ENCODE measurements at regions not wholly inside any gene's neighbourhood (a gene's known extent, or its start where the extent isn't known, plus 50 kb on each side); places are given as distances from the start of the nearest gene placed in this dataset.
"Not testable (repeated sequence)": the region's sequence is repeated elsewhere in the genome, so short reads cannot be mapped to it uniquely, and the experiment has no call there.

DNA sequence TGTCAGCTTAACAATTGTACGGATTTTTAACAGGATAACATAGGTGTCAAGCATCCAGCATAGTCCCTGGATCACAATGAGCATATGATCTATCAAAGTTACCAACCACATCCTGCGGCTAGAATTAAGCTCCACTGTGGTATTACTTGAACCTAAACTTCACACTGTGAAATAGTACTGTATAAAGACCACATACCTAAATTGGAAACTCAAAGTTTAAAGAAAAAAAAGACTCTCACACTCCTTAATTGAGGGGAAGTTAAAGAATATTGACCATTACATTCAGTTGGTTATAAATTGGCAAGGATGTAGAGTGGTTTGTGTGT, 133.0 kb upstream of the PZP start:
- Histone ChIP-seq H3K36me3 (ENCODE audit: insufficient read depth) (no peaks in the 10 kb centered on the region), H3K4me1 (ENCODE audit: insufficient read depth) (peaks cover 2% of the 10 kb centered on the region), H3K4me3 (ENCODE audit: low read depth, low read length) (no peak overlapping the region), H3K27ac (ENCODE audit: low read depth) (no peak overlapping the region)
- 93% methylated on average over 2 of the region's 2 CpGs for WGBS
- DNase-seq (ENCODE audit: extremely low spot score), result no peak

DNA sequence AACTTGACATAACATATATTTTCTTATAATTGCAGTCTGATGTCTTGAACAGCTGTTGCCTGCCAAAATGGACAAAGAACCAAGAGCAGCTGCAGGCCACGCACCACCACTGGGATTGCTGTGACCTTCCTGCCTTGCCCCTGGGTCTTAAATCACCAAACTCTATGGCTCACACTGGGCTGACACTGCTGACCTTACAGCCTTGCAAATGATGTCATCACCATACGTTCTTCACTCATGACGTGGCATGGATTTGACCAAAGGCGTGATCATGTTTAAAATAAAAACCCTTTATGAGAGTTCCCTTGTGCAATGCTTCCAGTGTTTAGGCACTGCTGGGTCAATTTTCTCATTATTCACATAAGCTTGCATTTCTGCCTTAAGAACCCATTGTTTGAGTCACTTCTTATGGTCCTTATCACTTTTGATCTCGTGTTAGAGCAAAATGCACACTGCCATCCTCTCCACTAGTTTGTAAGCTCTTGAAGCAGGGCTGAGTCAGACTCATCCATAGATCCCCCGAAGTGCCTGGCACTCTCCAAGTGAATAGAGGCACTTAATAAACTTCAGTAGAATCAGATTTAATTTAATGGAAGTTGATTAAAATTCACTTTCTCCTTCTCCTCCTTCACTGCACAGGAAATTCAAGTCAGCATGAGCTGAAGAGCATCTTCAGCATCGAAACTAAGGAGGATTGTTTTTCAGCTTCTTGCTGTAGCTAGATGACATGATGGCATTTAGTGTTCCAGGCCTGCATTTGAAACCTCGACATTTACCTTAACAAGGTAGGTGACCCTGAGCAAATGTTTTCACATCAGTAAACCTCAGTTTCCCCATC, 132.4 kb upstream of the PZP start:
- DNase-seq (ENCODE audit: extremely low spot score), result no peak
- 62% methylated on average over 8 of the region's 8 CpGs for WGBS
- H3K36me3 ChIP-seq (ENCODE audit: insufficient read depth), result no peaks in the 10 kb centered on the region
- H3K4me1 ChIP-seq (ENCODE audit: insufficient read depth), result peaks cover 2% of the 10 kb centered on the region
- H3K27ac ChIP-seq (ENCODE audit: low read depth), result no peak overlapping the region
- no peak overlapping the region for H3K4me3 ChIP-seq (ENCODE audit: low read depth, low read length)

DNA sequence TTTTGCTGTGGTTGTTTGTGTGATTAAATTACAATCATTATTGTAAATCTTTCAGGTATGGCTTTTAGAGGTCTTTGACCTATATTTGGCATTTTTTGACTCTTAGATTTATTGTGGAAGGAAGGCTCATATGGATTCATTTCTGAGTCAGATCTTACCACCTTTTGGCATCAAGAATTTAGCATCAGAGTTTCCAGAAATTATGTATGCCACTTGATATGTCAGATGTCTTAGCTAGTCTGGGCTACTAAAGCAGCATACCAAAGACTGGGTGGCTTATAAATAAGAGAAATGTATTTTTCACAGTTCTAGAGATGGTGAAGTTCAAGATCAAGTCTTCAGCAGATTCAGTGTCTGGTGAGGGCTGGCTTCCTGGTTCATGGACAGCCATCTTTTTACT, 129.5 kb upstream of the PZP start:
- H3K36me3 ChIP-seq (ENCODE audit: insufficient read depth), result no peaks in the 10 kb centered on the region
- no peak for DNase-seq (ENCODE audit: extremely low spot score)
- H3K4me3 ChIP-seq (ENCODE audit: low read depth, low read length), result no peak overlapping the region
- H3K27ac ChIP-seq (ENCODE audit: low read depth), result no peak overlapping the region
- no peaks in the 10 kb centered on the region for H3K4me1 ChIP-seq (ENCODE audit: insufficient read depth)

DNA sequence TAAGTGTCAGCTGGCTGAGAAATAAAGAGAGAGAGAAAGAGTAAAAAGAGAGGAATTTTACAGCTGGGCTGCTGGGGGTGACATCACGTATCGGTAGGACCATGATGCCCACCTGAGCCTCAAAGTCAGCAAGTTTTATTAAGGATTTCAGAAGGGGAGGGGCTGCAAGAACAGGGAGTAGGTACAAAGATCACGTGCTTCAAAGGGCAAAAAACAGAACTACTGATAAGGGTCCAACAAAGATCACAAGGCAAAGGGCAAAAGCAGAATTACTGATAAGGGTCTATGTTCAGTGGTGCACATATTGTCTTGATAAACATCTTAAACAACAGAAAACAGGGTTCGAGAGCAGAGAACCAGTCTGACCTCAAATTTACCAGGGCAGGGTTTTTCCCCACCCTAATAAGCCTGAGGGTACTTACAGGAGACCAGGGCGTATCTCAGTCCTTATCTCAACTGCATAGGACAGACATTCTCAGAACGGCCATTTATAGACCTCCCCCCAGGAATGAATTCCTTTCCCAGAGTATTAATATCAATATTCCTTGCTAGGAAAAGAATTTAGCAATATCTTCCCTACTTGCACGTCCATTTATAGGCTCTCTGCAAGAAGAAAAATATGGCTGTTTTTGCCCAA, 128.3 kb upstream of the PZP start:
- not testable (repeated sequence) for H3K27ac ChIP-seq (ENCODE audit: low read depth); DNase-seq (ENCODE audit: extremely low spot score); H3K4me3 ChIP-seq (ENCODE audit: low read depth, low read length); H3K4me1 ChIP-seq (ENCODE audit: insufficient read depth); H3K36me3 ChIP-seq (ENCODE audit: insufficient read depth)
- 89% methylated on average over 7 of the region's 7 CpGs for WGBS

DNA sequence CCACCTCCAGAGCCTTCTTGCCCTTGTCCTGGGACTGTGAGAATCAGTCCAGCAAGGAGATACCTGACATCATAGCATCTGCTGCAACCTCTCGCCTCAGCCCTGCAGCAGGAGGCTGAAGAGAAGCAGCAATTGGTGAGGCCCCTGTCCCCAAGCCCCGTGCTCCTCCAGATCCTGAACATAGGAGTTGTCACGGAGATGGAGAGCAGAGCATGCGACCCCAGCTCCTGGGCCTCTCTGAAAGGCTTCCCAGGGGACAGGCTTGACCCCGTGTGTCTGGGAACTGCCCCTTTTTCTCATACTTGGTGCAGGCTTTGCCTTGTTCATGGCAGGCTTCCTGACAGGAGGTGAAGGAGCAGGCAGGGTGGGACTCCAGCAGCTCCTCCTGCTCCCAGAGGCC, 127.7 kb upstream of the PZP start:
- no peaks in the 10 kb centered on the region for H3K4me1 ChIP-seq (ENCODE audit: insufficient read depth)
- WGBS, result 74% methylated on average over 5 of the region's 5 CpGs
- no peak for DNase-seq (ENCODE audit: extremely low spot score)
- H3K36me3 ChIP-seq (ENCODE audit: insufficient read depth), result no peaks in the 10 kb centered on the region
- H3K27ac ChIP-seq (ENCODE audit: low read depth), result no peak overlapping the region
- no peak overlapping the region for H3K4me3 ChIP-seq (ENCODE audit: low read depth, low read length)

DNA sequence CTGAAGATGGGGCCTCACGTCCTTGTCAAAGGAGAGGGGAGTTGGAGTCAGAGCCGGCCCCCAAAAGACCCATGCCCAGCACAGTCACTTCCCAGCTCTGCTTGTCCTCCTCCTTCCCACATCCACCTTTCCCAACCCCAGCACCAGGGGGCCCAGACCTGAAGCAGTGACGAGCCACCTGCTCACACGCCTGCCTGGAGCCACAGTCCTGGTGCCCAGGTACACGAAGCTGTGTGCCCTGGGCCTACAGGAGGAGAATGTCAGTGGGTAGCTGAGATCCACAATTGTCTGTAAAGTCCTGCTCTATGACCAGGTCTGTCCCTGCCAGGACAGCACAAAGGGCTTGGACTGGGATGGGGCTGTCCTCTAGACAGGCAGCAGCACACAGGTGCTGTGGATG, 126.8 kb upstream of the PZP start:
- no peaks in the 10 kb centered on the region for H3K36me3 ChIP-seq (ENCODE audit: insufficient read depth)
- WGBS, result 85% methylated on average over 5 of the region's 5 CpGs

DNA sequence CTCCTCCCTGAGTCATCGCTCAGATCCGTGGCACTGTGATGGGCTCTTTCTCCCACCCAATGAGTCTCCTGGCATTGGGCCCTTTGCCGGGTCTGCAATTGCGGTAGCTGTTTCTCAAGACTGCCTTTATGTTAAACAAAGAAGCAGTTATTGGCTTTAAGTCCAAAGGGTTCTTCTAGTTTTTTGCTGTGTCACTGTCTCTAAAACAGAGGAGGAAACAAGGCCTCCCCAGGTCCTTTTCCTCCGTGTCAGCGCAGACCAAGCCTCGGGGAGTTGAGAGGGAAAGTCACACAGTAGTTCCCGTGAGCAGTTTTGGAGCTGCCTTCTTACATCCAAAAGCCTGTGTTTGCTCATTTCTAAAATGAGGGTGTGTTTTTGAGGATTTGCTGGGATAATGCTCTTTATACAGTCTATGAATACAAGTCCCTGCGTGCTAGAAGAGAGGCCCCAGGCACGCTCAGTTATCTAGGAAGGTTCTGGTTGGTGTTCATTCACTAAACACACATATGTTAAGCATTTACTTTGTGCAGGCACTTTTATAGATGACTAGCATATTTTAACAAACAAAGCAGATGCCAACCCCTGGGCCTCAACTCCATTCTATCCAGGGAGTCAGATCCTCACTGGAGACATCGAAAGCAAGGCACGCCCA, 126.0 kb upstream of the PZP start:
- Histone ChIP-seq H3K4me3 (ENCODE audit: low read depth, low read length) (no peak overlapping the region), H3K27ac (ENCODE audit: low read depth) (no peak overlapping the region), H3K36me3 (ENCODE audit: insufficient read depth) (no peaks in the 10 kb centered on the region), H3K4me1 (ENCODE audit: insufficient read depth) (no peaks in the 10 kb centered on the region)
- 53% methylated on average over 12 of the region's 12 CpGs for WGBS
- DNase-seq (ENCODE audit: extremely low spot score), result no peak

More for the DNA sequence above, 126.8 kb upstream of the PZP start:
- no peak for DNase-seq (ENCODE audit: extremely low spot score)
- Histone ChIP-seq H3K4me3 (ENCODE audit: low read depth, low read length) (no peak overlapping the region), H3K27ac (ENCODE audit: low read depth) (no peak overlapping the region), H3K4me1 (ENCODE audit: insufficient read depth) (no peaks in the 10 kb centered on the region)

DNA sequence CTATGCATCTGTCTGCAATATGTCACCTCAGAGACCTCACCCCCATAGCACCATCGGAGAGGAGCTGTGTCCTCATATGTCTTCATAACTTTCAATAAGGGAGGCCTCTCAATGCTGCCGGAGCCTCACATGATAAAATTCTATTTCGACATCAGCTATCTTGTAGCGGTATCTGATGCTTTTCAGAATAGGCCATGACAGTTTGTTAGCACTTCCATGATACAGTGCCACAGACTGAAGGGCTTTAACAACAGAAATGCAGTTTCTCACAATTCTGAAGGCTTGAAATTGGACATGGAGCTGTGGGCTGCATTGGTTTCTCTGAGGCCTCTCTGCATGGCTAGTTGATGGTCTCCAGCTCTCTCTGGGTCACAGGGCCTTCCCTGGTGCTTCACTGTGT, 125.0 kb upstream of the PZP start:
- no peak overlapping the region for H3K27ac ChIP-seq (ENCODE audit: low read depth)
- WGBS, result 89% methylated on average over 4 of the region's 4 CpGs

DNA sequence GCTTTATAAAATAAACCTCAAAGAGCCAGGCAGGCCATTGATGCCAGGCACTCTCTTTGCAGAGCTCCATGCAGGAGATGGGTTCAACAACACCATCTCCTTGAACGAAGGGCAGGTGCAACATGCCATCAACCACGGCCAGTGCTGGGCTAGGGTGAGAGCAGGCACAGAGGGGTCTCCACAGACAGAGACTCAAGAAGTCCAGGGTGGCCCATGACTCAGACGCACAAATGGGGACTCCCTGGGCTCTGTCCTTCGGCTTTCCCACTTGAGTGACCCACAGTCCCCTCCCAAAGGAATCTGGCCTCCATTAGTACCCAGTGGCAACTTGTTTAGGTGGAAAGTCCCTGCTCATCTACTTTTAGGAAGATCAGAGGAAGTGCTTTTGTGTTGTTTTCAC, 124.4 kb upstream of the PZP start:
- WGBS, result 86% methylated on average over 4 of the region's 4 CpGs
- DNase-seq (ENCODE audit: extremely low spot score), result no peak

More for the DNA sequence above, 125.0 kb upstream of the PZP start:
- H3K4me1 ChIP-seq (ENCODE audit: insufficient read depth), result no peaks in the 10 kb centered on the region
- H3K36me3 ChIP-seq (ENCODE audit: insufficient read depth), result no peaks in the 10 kb centered on the region
- H3K4me3 ChIP-seq (ENCODE audit: low read depth, low read length), result no peak overlapping the region
- no peak for DNase-seq (ENCODE audit: extremely low spot score)

DNA sequence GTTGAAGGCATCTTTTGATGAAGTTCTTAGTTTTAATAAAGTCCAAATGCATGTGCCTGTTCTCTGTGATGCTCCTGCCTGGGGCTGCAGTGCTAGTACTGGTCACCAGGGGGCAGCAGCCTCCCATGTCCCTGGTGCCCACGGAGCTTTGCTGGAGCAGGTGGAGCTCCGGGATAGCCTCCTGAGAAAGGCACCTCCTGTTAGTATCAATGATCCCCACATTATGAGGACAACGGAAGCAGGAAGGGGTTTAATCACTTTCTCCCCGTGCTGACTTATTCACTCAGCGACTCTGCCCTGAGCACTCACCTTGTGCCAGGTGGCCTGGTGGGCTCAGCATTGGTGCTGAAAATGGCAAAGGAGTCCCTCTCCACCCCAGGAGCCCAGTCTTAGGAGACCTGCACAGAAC, 123.0 kb upstream of the PZP start:
- Histone ChIP-seq H3K4me1 (ENCODE audit: insufficient read depth) (no peaks in the 10 kb centered on the region), H3K27ac (ENCODE audit: low read depth) (no peak overlapping the region), H3K36me3 (ENCODE audit: insufficient read depth) (no peaks in the 10 kb centered on the region), H3K4me3 (ENCODE audit: low read depth, low read length) (no peak overlapping the region)
- DNase-seq (ENCODE audit: extremely low spot score), result no peak
- 10% methylated on average over 5 of the region's 5 CpGs for WGBS

More for the DNA sequence above, 124.4 kb upstream of the PZP start:
- Histone ChIP-seq H3K27ac (ENCODE audit: low read depth) (no peak overlapping the region), H3K36me3 (ENCODE audit: insufficient read depth) (no peaks in the 10 kb centered on the region), H3K4me3 (ENCODE audit: low read depth, low read length) (no peak overlapping the region), H3K4me1 (ENCODE audit: insufficient read depth) (no peaks in the 10 kb centered on the region)

DNA sequence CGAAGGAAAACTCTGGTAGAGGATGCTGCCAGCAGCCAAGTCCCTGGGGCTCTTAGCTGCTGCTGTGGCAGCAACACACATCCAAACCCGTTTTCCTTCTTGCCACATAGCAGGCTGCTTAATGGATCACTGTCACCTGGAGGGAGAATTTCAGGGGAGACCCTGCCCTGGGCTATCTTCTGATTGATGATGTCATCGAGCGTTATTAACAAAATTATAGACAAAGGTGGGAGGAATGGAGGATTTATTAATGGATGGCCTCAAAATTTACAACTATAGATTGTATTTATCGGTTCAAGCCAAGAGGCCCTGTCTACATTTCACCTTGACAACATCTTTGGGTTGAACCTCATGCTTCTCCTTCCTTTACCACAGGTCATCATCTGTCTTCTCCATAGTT, 120.8 kb upstream of the PZP start:
- WGBS, result 94% methylated on average over 5 of the region's 5 CpGs
- no peak for DNase-seq (ENCODE audit: extremely low spot score)
- Histone ChIP-seq H3K36me3 (ENCODE audit: insufficient read depth) (no peaks in the 10 kb centered on the region), H3K4me1 (ENCODE audit: insufficient read depth) (no peaks in the 10 kb centered on the region), H3K27ac (ENCODE audit: low read depth) (no peak overlapping the region), H3K4me3 (ENCODE audit: low read depth, low read length) (no peak overlapping the region)

DNA sequence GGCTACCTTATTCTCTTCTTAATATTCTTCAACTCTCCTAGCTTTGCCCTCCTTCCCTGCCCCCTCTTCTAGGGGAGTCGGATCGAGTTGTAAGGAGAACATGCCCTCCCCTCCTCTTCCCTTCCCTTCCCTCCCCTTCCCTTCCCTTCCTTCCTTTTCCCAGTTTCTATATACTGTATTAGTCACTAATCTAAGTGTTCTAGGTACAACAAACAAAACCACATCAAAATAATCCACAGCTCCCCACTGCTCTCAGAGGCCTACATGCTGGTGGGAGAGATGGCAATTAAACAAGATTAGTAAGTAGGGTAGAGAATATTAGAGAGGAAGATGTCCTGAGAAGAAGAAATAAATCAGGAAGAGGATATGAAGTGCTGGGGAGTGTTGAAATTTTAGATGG, 119.9 kb upstream of the PZP start:
- no peak for DNase-seq (ENCODE audit: extremely low spot score)
- Histone ChIP-seq H3K4me3 (ENCODE audit: low read depth, low read length) (no peak overlapping the region), H3K4me1 (ENCODE audit: insufficient read depth) (no peaks in the 10 kb centered on the region), H3K27ac (ENCODE audit: low read depth) (no peak overlapping the region), H3K36me3 (ENCODE audit: insufficient read depth) (no peaks in the 10 kb centered on the region)
- WGBS, result 79% methylated on average over 2 of the region's 2 CpGs

DNA sequence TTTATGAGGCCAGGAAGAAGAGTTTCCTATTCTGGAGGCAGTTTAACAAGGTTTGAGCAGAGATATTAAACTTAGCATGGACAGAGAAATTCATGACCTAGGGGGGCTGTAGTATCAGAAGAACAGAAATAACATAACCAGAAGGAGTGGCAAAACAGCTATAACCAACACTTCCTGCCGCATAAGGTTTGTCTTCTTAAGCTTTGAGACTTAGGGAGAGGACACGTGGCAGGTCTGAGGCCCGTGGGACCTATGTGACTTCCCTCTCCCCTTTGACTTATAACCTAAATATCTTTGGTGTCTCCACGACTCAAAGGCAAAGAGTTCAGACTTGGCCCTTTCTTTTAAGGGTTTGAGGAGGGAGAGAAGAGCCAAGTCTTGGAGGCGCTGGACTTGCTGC, 119.1 kb upstream of the PZP start:
- H3K4me3 ChIP-seq (ENCODE audit: low read depth, low read length), result no peak overlapping the region
- no peak overlapping the region for H3K27ac ChIP-seq (ENCODE audit: low read depth)
- H3K4me1 ChIP-seq (ENCODE audit: insufficient read depth), result no peaks in the 10 kb centered on the region
- no peak for DNase-seq (ENCODE audit: extremely low spot score)
- no peaks in the 10 kb centered on the region for H3K36me3 ChIP-seq (ENCODE audit: insufficient read depth)
- 88% methylated on average over 5 of the region's 5 CpGs for WGBS

DNA sequence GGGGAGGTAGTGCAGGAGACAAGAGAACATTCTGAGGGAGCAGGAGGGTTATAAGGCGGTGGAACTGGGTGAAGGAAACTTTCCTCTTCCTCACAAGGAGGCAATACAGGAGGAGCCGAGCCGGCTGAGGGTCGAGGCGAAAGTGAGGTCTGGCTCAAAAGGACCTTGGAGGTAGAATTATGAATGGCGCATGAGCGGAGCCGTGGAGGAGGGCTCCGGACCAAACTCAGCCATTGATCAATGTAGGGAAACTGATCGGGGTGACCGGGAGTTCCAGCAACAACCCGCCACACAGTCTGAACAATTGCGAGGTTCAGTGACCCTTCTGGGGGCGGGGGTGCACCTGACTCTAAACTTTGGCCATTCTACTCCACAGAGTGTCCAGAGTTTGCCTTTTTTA, 118.7 kb upstream of the PZP start:
- H3K4me3 ChIP-seq (ENCODE audit: low read depth, low read length); H3K36me3 ChIP-seq (ENCODE audit: insufficient read depth); DNase-seq (ENCODE audit: extremely low spot score); H3K27ac ChIP-seq (ENCODE audit: low read depth); H3K4me1 ChIP-seq (ENCODE audit: insufficient read depth): not testable (repeated sequence)
- 97% methylated on average over 14 of the region's 14 CpGs for WGBS

Data from urinary bladder (tissue), 3 donors.